ENCODE measurements at regions not wholly inside any gene's neighbourhood (a gene's known extent, or its start where the extent isn't known, plus 50 kb on each side); places are given as distances from the start of the nearest gene placed in this dataset.

DNA sequence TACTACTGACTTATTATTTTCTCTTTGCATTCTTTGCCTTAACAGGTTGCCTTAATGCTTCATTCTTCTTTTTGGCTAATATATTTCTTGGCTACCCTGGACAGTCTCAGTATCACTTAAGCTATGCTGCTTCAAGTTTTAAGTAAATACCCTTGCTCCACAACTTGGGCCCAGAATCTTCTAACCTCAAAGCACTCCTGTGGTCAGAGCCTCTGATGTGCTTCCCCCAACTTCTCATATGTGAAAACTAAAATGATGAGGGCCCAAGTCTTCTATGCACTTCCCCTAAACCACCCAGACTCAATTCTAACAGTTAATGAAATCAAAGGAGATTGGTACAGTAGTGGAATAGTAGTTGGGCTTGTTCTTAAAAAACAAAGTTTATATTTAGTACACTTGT, 314.1 kb downstream of the PLPP3 start:
- TF ChIP-seq, protein P1, sequence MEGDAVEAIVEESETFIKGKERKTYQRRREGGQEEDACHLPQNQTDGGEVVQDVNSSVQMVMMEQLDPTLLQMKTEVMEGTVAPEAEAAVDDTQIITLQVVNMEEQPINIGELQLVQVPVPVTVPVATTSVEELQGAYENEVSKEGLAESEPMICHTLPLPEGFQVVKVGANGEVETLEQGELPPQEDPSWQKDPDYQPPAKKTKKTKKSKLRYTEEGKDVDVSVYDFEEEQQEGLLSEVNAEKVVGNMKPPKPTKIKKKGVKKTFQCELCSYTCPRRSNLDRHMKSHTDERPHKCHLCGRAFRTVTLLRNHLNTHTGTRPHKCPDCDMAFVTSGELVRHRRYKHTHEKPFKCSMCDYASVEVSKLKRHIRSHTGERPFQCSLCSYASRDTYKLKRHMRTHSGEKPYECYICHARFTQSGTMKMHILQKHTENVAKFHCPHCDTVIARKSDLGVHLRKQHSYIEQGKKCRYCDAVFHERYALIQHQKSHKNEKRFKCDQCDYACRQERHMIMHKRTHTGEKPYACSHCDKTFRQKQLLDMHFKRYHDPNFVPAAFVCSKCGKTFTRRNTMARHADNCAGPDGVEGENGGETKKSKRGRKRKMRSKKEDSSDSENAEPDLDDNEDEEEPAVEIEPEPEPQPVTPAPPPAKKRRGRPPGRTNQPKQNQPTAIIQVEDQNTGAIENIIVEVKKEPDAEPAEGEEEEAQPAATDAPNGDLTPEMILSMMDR (IDR thresholded peaks at IDR 0.05; ENCODE audit: low read depth, low read length, missing control alignments), result no peak
- H3K4me3 ChIP-seq (replicated peaks; ENCODE audit: low read depth, low read length), result no peak overlapping the region
- DNase-seq (ENCODE audit: extremely low read depth, low read depth), result no peak

DNA sequence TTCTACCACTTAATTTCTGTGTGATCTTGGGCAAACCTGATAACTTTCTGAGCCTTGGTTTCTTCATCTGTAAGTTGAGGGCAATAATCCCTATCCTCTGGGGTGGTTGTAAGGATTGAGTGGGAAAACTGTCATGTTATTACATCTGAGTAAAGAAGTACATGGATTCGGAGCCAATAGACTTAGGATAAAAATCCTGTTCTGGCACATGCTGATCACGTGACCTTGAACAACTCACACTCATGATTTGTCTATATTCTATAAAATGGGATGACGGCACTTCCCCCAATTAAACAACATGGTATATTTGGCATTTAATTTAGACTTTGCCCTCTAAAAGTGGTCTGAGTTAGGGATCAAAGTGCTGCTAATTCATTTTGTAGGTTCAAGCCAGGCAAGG, 315.5 kb downstream of the PLPP3 start:
- no peak overlapping the region for H3K4me3 ChIP-seq (replicated peaks; ENCODE audit: low read depth, low read length)
- no peak for DNase-seq (ENCODE audit: extremely low read depth, low read depth)

DNA sequence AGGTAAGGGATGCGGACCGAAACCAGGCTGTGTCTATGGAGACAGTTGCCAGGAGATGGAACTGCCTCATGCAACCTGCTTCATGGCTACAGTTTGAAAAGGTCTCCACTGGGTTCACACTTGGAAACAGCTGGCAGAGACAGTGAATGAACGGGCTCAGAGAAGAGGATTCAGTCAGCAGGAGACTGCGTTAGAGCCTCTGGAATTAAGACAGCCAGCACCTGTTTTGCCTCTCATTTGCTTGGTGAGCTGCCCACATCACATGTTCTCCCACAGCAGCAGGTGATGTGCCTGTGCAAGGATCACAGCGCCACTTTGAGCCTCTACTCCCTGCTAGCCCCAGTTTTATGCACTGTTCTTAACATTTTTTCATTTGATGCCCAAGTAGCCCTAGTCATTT, 321.0 kb downstream of the PLPP3 start:
- TF ChIP-seq, protein P1 (IDR thresholded peaks at IDR 0.05; ENCODE audit: low read depth, low read length, missing control alignments), result no peak
- H3K4me3 ChIP-seq (replicated peaks; ENCODE audit: low read depth, low read length), result no peak overlapping the region
- no peak for DNase-seq (ENCODE audit: extremely low read depth, low read depth)

More for the DNA sequence above, 315.5 kb downstream of the PLPP3 start:
- TF ChIP-seq, protein P1 (IDR thresholded peaks at IDR 0.05; ENCODE audit: low read depth, low read length, missing control alignments), result no peak

DNA sequence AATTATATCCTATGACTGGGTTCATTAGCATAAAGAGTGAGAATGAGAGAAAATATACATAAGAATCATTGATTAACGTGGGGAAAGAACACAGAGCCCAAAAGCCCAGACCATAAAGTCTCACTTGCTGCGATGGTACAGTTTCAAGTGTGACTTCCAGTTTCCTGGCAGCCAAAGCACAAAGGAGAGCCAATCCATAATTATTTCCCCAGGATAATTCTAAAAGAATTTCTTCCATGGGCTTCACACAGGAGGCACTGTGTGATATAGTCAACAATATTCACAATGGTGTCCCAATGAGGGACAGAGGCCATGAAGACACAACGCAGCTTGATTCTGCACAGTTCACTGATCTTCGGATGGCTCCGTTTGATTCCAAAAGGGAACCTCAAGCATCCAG, 321.6 kb downstream of the PLPP3 start:
- H3K4me3 ChIP-seq (replicated peaks; ENCODE audit: low read depth, low read length), result no peak overlapping the region
- TF ChIP-seq, protein P1 (IDR thresholded peaks at IDR 0.05; ENCODE audit: low read depth, low read length, missing control alignments), result no peak
- no peak for DNase-seq (ENCODE audit: extremely low read depth, low read depth)

DNA sequence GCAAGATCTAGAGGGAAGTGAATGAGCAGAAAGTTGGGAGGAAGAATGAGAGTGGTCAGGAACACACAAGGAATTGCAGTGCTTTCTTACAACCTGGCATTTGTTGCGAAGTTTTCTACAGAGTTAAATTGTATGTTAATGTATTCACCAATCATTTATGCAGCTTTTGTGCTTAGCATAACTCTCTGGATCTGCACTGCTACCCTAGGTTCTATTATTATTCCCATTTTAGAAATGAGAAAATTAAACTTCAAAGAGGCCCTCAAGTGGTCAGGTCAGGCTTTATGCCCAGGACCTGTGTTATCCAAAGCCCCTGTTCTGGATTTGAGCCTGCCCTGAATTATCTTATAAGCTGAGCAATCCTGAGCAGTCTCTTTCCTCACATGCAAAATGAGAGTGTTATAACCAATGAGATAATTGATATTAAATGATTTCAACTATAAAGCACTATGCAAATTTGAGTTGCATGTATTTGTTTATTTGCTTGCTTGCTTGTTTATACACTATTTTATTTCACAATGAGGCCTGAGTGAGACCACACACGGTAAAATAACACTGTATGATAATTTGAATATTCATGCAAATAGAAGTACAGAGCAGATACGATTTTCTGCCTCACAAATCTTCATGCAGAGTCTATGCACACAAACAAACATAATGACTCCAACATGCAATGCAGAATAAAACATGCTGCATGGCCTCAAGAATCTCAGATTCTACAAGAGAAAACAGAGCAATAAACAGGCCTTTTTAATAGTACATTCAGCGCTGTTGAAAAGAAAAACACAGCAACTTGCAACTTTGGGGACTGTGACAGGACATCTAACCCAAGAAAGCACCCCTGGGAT, 323.0 kb downstream of the PLPP3 start:
- H3K4me3 ChIP-seq (replicated peaks; ENCODE audit: low read depth, low read length), result no peak overlapping the region
- DNase-seq (ENCODE audit: extremely low read depth, low read depth), result no peak
- TF ChIP-seq, protein P1 (IDR thresholded peaks at IDR 0.05; ENCODE audit: low read depth, low read length, missing control alignments), result no peak

DNA sequence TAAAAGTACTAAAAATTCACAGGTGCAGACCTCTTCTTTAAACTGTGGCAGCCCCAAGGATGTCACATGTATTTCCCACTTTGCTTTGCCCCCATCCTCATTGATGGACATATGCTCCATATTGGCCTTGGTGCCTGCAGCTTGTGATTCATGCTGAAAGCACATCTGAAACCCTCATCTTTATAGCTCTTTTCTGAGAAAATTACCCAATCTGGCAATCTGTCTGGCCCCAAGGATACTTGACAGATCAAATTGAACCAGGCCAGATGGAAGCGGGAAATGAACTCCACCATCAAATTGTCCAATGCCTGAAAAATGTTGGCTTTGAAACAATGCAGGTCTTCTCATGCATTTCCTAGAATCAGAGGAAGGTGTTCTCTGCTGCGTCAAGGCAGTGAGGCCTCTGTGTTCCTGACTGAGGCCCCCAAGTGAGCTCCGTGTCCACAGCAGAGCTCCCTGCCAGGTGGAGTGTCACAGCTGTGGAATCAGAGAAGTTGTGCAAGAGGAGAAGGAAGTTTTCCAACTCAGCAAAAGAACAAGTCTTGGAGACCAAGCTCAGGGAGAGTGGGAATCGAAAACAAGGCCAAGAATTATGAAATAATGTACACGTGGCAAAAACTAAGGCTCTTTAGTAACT, 323.7 kb downstream of the PLPP3 start:
- TF ChIP-seq, protein P1 (IDR thresholded peaks at IDR 0.05; ENCODE audit: low read depth, low read length, missing control alignments), result no peak
- H3K4me3 ChIP-seq (replicated peaks; ENCODE audit: low read depth, low read length), result no peak overlapping the region
- DNase-seq (ENCODE audit: extremely low read depth, low read depth), result peak; percentile 11

Measured in HFF-Myc (cell line).